ENCODE measurements at regions not wholly inside any gene's neighbourhood (a gene's known extent, or its start where the extent isn't known, plus 50 kb on each side); places are given as distances from the start of the nearest gene placed in this dataset.

DNA sequence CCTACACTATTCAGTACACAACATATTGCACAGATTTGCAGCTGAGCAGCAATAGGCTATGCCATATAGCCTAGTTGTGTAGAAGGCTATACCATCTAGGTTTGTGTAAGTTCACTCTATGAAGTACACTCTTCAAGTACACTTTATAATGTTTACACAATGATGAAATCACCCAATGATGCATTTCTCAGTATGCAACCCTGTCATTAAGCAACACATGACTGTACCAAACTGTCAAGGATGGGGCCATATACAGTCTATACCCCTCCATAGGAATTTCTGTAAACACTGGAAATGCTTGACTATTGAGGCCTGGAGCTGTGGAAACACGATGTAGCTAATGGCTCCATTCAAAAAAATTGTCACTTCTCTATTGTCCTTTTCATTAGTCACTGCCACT lies 535.4 kb downstream of the EPM2A start:
- Mint-ChIP-seq H3K9me3 (no peaks in the 10 kb centered on the region), H3K4me1 (ENCODE audit: low read depth) (no peaks in the 10 kb centered on the region), H3K27me3 (ENCODE audit: insufficient read depth) (peaks cover 9% of the 10 kb centered on the region), H3K36me3 (ENCODE audit: low read depth) (no peaks in the 10 kb centered on the region), H3K4me3 (no peak overlapping the region), H3K27ac (no peak overlapping the region)
- no peak for DNase-seq (ENCODE audit: low spot score)
- intact Hi-C loops (cut with micrococcal nuclease) = no loop called here

DNA sequence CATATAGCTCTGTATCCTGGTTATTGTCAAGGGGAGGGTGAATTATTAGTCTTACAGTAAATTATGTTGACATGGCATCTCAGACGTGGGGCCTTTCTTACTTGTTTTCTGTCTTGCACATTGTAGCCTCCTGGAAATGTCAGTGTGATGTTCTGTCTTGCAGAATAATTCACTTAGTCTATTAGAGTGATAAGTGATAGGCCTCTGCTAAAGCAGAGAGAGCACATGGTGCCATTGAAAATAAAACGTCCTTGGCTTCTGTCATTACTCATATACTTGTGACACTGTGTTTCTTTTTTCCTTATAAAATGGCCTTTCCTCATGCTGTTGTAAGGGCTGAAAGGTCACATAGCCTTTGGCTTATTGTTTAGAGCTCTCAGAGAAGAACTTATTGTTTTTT lies 531.0 kb downstream of the EPM2A start:
- Mint-ChIP-seq H3K9me3 (no peaks in the 10 kb centered on the region), H3K4me1 (ENCODE audit: low read depth) (no peaks in the 10 kb centered on the region), H3K27ac (no peak overlapping the region), H3K4me3 (no peak overlapping the region), H3K36me3 (ENCODE audit: low read depth) (no peaks in the 10 kb centered on the region), H3K27me3 (ENCODE audit: insufficient read depth) (peaks cover 5% of the 10 kb centered on the region)
- intact Hi-C loops (cut with micrococcal nuclease) = no loop called here
- no peak for DNase-seq (ENCODE audit: low spot score)

DNA sequence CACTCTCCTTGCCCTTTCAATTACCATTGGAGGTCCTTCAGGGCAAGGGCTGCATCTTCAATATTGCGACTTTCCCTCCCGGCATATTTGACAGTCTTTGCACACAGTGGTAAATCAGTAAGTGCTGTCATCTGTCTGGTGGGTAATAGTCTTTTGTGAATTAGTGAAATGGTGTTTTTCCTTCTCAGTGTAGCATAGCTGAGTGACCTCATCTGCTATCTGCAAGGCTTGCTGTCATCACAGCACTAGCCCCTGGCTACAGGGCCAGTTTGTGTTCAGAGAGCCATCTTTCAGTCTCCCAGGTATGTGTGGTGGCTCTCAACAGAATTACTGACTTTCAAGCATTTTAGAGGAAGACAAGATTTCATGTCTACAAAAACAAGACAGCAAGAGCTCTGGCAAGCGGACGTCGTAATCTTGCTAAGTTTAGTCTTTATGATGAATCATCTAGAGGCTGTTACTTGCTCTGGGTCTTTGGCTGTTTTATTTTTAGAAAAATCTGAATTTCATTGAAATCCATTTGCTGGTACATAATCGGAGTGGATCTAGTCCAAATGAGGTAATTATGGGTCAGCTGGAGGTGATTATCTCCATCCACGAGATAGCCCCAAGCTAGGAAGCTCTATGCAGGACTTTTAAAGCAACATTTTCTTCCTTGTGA lies 528.9 kb downstream of the EPM2A start:
- H3K36me3 Mint-ChIP-seq (ENCODE audit: low read depth) = no peaks in the 10 kb centered on the region
- no peak overlapping the region for H3K4me3 Mint-ChIP-seq
- intact Hi-C loops (cut with micrococcal nuclease) = no loop called here
- H3K9me3 Mint-ChIP-seq = no peaks in the 10 kb centered on the region
- no peaks in the 10 kb centered on the region for H3K4me1 Mint-ChIP-seq (ENCODE audit: low read depth)
- no peak for DNase-seq (ENCODE audit: low spot score)
- H3K27me3 Mint-ChIP-seq (ENCODE audit: insufficient read depth) = no peaks in the 10 kb centered on the region
- no peak overlapping the region for H3K27ac Mint-ChIP-seq

DNA sequence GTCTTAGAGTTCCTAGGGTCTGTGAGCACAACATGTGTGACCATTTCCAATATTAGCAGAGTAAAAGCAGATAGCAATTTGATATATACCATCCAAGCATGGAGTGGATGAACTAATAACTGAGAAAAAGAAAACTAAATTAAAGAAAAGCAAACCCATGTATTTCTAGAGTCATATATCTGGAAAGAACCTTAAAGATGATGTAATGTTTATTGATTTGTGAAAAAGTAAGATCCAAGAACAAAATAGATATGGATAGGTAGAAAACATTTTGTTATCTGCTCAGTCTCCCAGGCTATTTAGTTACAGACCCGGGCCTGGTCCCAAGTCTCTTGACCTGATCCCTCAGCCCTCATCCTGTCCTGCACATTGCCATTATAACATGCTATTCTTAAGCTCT lies 526.8 kb downstream of the EPM2A start:
- H3K4me3 Mint-ChIP-seq = no peak overlapping the region
- no peaks in the 10 kb centered on the region for H3K9me3 Mint-ChIP-seq
- no peak overlapping the region for H3K27ac Mint-ChIP-seq
- no peak for DNase-seq (ENCODE audit: low spot score)
- H3K27me3 Mint-ChIP-seq (ENCODE audit: insufficient read depth) = no peaks in the 10 kb centered on the region
- intact Hi-C loops (cut with micrococcal nuclease) = no loop called here
- H3K4me1 Mint-ChIP-seq (ENCODE audit: low read depth) = peaks cover 4% of the 10 kb centered on the region
- H3K36me3 Mint-ChIP-seq (ENCODE audit: low read depth) = no peaks in the 10 kb centered on the region

DNA sequence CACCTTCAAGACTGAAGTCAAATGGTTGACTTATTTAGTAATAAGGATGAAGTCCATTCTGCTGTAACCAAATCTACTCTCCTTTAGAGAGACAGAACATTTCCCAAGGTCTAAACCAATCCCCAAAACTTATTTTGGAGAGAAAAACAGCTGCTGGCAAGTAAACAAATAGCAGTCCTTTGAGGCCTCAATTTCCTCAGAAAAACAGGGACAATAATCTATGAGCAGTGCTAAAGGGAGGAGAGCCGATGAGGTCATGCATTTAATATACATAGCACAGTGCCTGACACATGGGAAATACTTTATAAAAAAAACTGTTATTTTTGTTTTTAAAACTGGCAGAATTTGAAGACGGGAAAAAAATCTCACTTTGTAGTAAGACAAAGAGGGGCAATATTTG lies 526.0 kb downstream of the EPM2A start:
- peaks cover 12% of the 10 kb centered on the region for H3K4me1 Mint-ChIP-seq (ENCODE audit: low read depth)
- peaks cover 1% of the 10 kb centered on the region for H3K27me3 Mint-ChIP-seq (ENCODE audit: insufficient read depth)
- H3K36me3 Mint-ChIP-seq (ENCODE audit: low read depth) = no peaks in the 10 kb centered on the region
- no peak overlapping the region for H3K27ac Mint-ChIP-seq
- H3K9me3 Mint-ChIP-seq = no peaks in the 10 kb centered on the region
- intact Hi-C loops (cut with micrococcal nuclease) = no loop called here
- DNase-seq (ENCODE audit: low spot score) = no peak
- no peak overlapping the region for H3K4me3 Mint-ChIP-seq

DNA sequence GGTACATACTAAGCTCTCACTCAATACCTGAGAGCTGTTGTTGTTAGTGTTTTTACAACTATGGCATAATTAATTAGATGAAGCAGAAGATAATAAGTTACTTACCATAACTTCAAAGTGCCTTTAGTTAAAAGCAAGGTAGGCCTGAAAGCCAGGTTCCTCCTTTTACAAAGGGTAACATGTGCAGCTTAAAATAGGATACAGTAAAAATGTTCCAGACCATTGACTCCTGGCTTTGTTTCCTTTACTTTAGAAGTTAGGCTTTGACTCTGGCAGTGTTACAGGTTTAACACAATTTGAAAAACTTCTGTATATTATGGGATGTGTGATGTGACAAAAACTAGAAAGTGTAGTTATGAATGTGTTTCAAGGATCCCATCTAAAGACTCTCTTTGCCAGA lies 522.5 kb downstream of the EPM2A start:
- Mint-ChIP-seq H3K36me3 (ENCODE audit: low read depth) (no peaks in the 10 kb centered on the region), H3K27me3 (ENCODE audit: insufficient read depth) (peaks cover 4% of the 10 kb centered on the region), H3K27ac (no peak overlapping the region), H3K4me1 (ENCODE audit: low read depth) (peaks cover 12% of the 10 kb centered on the region), H3K9me3 (no peaks in the 10 kb centered on the region), H3K4me3 (no peak overlapping the region)
- intact Hi-C loops (cut with micrococcal nuclease) = loop anchor here (1.0 to 10.0 kb wide), 2 partner anchors 628 to 1108 kb away; no protein-coding TSS in a partner anchor
- DNase-seq (ENCODE audit: low spot score) = no peak

DNA sequence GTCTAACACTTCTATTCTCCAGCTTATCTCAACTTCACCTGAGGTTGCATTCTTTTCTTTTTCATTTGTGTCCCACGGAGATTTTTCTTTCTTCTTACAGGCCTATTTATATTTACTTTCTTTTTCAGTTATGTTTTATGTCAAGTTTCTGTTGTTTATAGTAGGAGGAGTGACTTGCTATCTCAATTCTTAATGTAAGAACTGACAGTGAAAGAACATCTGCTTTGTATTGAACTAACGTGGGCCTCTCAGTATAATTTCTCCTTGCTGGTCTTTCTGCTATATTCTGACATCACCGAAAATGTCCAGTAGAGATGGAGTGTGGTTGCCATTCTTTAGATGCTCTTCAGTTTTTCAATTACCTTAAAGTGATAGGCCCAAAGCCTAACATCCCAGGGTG lies 521.7 kb downstream of the EPM2A start:
- H3K27me3 Mint-ChIP-seq (ENCODE audit: insufficient read depth) = peaks cover 4% of the 10 kb centered on the region
- intact Hi-C loops (cut with micrococcal nuclease) = loop anchor here (1.0 to 10.0 kb wide), 3 partner anchors 628 to 1109 kb away; no protein-coding TSS in a partner anchor

DNA sequence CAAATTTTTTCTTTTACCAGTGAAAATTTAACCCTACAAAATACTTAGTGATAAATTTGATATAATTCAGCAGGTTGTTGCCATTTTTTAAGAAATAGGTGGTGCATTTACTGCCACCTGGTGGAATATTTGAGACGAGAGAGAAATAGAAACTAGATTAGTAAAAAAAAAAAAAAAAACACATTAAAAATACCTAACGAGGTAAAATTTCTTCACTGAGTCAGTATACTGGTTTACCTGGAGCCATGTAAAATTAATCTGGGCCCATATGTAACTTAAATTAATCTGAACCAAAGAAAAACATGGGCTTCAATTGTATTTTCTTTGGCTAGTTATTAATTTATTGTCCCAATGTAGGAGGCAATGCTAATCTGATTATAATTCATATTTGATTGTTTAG lies 520.8 kb downstream of the EPM2A start:
- Mint-ChIP-seq H3K4me1 (ENCODE audit: low read depth) (peaks cover 12% of the 10 kb centered on the region), H3K9me3 (no peaks in the 10 kb centered on the region), H3K27me3 (ENCODE audit: insufficient read depth) (peaks cover 4% of the 10 kb centered on the region), H3K27ac (no peak overlapping the region), H3K4me3 (no peak overlapping the region), H3K36me3 (ENCODE audit: low read depth) (no peaks in the 10 kb centered on the region)
- intact Hi-C loops (cut with micrococcal nuclease) = loop anchor here (2.0 to 10.0 kb wide), 2 partner anchors 732 to 1110 kb away; no protein-coding TSS in a partner anchor
- no peak for DNase-seq (ENCODE audit: low spot score)

More for the DNA sequence above, 521.7 kb downstream of the EPM2A start:
- Mint-ChIP-seq H3K4me3 (no peak overlapping the region), H3K36me3 (ENCODE audit: low read depth) (no peaks in the 10 kb centered on the region), H3K27ac (no peak overlapping the region), H3K9me3 (no peaks in the 10 kb centered on the region), H3K4me1 (ENCODE audit: low read depth) (peaks cover 12% of the 10 kb centered on the region)
- no peak for DNase-seq (ENCODE audit: low spot score)

DNA sequence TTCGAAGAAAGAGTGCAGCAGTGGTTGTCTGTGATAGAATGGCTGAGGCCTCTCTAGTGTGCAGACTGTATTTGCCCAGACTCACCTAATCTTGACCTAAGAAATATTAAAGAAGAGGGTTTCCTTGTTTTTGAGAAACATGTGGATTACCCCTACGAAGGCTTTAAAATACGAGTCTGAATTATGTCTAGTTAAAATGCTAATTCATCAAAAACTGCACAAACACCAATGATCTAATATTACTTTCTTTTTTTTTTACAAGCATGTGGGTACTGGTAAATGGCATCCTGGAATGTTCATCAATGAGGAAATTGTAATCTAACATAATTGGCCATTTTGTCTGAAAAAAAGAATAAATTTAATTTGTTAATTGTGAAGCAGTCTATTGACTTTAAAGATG lies 510.9 kb downstream of the EPM2A start:
- no peaks in the 10 kb centered on the region for H3K9me3 Mint-ChIP-seq
- no peak overlapping the region for H3K4me3 Mint-ChIP-seq
- DNase-seq (ENCODE audit: low spot score) = no peak
- no peaks in the 10 kb centered on the region for H3K4me1 Mint-ChIP-seq (ENCODE audit: low read depth)
- peaks cover 7% of the 10 kb centered on the region for H3K27me3 Mint-ChIP-seq (ENCODE audit: insufficient read depth)
- no peak overlapping the region for H3K27ac Mint-ChIP-seq
- intact Hi-C loops (cut with micrococcal nuclease) = no loop called here
- no peaks in the 10 kb centered on the region for H3K36me3 Mint-ChIP-seq (ENCODE audit: low read depth)

DNA sequence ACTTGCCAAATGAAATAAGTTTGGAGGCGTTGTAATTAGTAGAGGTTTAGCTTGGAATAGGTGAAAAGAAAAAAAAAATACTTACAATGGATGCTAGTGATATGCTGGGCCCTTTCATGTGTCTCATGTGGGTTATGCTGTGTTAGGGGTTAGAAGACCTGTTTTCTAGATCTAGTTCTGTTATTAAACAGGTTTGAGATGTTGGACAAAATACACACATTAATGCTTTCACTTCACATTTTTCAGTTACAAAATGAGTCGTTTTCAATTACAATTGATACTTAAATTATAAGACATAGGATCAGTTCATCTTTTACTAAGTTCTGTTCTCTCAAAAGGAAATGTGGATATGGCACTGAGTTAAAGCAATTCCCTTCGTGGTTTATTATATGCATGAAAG lies 509.8 kb downstream of the EPM2A start:
- Mint-ChIP-seq H3K4me1 (ENCODE audit: low read depth) (no peaks in the 10 kb centered on the region), H3K27me3 (ENCODE audit: insufficient read depth) (peaks cover 7% of the 10 kb centered on the region), H3K36me3 (ENCODE audit: low read depth) (no peaks in the 10 kb centered on the region), H3K9me3 (no peaks in the 10 kb centered on the region), H3K27ac (no peak overlapping the region), H3K4me3 (no peak overlapping the region)
- no peak for DNase-seq (ENCODE audit: low spot score)
- intact Hi-C loops (cut with micrococcal nuclease) = no loop called here

DNA sequence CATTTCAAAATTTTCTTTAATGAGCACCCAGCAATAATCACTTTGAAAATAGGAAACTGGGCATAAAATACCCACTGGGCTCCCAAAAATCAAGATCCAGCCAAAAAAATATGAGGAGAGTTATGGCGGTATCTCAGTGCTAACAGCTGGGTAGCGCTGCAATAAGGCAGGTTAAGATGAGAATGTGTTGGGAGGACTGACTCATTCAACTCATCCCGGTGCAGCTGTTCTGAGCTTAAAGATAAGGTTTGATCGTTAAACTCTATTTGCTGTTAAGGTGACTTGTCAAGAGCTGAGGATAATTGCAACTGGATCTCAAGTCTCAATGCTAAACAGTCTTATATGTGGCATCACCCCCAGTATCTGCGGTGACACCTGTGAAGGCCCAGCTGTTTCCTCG lies 507.7 kb downstream of the EPM2A start:
- no peaks in the 10 kb centered on the region for H3K36me3 Mint-ChIP-seq (ENCODE audit: low read depth)
- intact Hi-C loops (cut with micrococcal nuclease) = no loop called here
- H3K4me1 Mint-ChIP-seq (ENCODE audit: low read depth) = no peaks in the 10 kb centered on the region
- H3K27ac Mint-ChIP-seq = no peak overlapping the region
- no peak for DNase-seq (ENCODE audit: low spot score)
- H3K4me3 Mint-ChIP-seq = no peak overlapping the region
- H3K27me3 Mint-ChIP-seq (ENCODE audit: insufficient read depth) = peaks cover 2% of the 10 kb centered on the region
- no peaks in the 10 kb centered on the region for H3K9me3 Mint-ChIP-seq

DNA sequence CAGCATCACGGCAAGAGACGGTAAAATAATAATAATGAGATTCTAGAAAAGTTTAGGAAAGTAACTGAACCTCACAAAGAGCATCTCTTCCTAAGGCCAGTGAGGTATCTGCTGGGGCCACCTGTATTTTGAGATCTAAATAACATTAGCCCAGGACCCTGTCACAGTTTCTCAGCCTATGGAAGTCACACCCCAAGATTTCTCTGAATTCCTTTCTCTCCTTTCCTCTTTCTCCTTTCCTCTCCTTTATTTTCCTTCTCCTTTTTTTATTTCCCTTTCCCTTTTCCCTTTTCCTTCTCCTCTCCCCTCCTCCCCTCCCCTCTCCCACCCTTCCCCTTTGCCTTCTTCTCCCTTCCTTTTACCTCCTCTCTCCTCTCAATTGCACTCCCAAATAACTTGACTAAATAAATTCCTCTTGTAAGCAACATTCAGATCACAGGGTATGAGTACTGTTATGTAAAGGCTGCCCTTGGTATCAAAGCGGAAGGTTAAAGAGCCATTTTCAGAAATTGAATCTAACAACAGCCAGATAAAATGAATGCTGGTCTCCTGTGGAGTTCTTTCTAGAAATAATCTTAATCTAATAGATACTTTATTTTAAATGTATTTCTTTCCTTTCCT lies 506.2 kb downstream of the EPM2A start:
- H3K9me3 Mint-ChIP-seq = no peaks in the 10 kb centered on the region
- H3K4me1 Mint-ChIP-seq (ENCODE audit: low read depth) = no peaks in the 10 kb centered on the region
- H3K27me3 Mint-ChIP-seq (ENCODE audit: insufficient read depth) = no peaks in the 10 kb centered on the region
- no peak overlapping the region for H3K4me3 Mint-ChIP-seq
- DNase-seq (ENCODE audit: low spot score) = no peak
- no peaks in the 10 kb centered on the region for H3K36me3 Mint-ChIP-seq (ENCODE audit: low read depth)
- H3K27ac Mint-ChIP-seq = no peak overlapping the region
- intact Hi-C loops (cut with micrococcal nuclease) = no loop called here

DNA sequence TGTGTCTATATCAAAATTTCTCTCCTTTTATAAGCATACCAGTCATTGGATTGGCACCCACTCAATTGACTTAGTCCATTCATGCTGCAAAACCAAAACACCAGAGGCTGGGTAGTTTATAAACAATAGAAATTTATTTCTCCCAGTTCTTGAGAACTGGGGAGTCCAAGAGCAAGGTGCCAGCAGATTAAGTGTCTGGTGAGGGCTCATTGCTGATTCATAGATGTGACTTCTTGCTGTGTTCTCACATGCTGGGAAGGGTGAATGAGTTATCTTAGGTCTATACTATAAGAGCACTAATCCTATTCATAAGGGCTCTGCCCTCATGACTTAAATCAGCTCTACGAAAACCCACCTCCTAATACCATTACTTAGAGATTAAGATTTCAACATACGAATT lies 501.4 kb downstream of the EPM2A start:
- Mint-ChIP-seq H3K27me3 (ENCODE audit: insufficient read depth) (no peaks in the 10 kb centered on the region), H3K27ac (no peak overlapping the region), H3K4me3 (no peak overlapping the region), H3K4me1 (ENCODE audit: low read depth) (no peaks in the 10 kb centered on the region), H3K36me3 (ENCODE audit: low read depth) (no peaks in the 10 kb centered on the region), H3K9me3 (no peaks in the 10 kb centered on the region)
- DNase-seq (ENCODE audit: low spot score) = no peak
- intact Hi-C loops (cut with micrococcal nuclease) = no loop called here

Data from activated T-helper 1 cell treated with anti-CD3 and anti-CD28 coated beads, Interleukin-12 subunit alpha, Interleukin-12 subunit beta, Interleukin-2, Interleukin-4 antibody, amounts not matched to agents 30 ng/mL and 10 ng/mL and 1 ng/mL, durations not matched to agents 14 hours and 24 hours and 36 hours (primary cell).